HG02938 (cell line): ENCODE measurements at regions not wholly inside any gene's neighbourhood (a gene's known extent, or its start where the extent isn't known, plus 50 kb on each side); places are given as distances from the start of the nearest gene placed in this dataset.
"Not testable (repeated sequence)": the region's sequence is repeated elsewhere in the genome, so short reads cannot be mapped to it uniquely, and the experiment has no call there.

Source experiments
- ATAC-seq: cut with Tn5 transposase; IDR thresholded peaks from one replicate; pipeline ENCODE4 v1.9.1; 2021; ENCODE audit warnings: mild to moderate bottlenecking, moderate library complexity; ENCODE audit not compliant: unreplicated experiment

GRCh38 chr2:16034975-16035746 is 94.8 kb downstream of the MYCN start:
- ATAC-seq = no peak

- no peak for ATAC-seq
These were observed 94.0 kb downstream of the MYCN start for GRCh38 chr2:16034151-16034974.

GRCh38 chr2:16033032-16033293 is 92.6 kb downstream of the MYCN start:
- ATAC-seq = no peak

- ATAC-seq = no peak
These were observed 92.1 kb downstream of the MYCN start for GRCh38 chr2:16032282-16033031.

- ATAC-seq = no peak
These were observed 91.5 kb downstream of the MYCN start for GRCh38 chr2:16031848-16032159.

GRCh38 chr2:16031058-16031847 is 90.9 kb downstream of the MYCN start:
- no peak for ATAC-seq

- no peak for ATAC-seq
These were observed 90.1 kb downstream of the MYCN start for GRCh38 chr2:16030206-16031057.

- ATAC-seq = no peak
These were observed 88.3 kb downstream of the MYCN start for GRCh38 chr2:16028644-16029043.

- ATAC-seq = no peak
These were observed 86.6 kb downstream of the MYCN start for GRCh38 chr2:16026816-16027501.

- no peak for ATAC-seq
These were observed 85.7 kb downstream of the MYCN start for GRCh38 chr2:16025876-16026640.

- no peak for ATAC-seq
These were observed 85.0 kb downstream of the MYCN start for GRCh38 chr2:16025211-16025875.

- ATAC-seq = not testable (repeated sequence)
These were observed 84.3 kb downstream of the MYCN start for GRCh38 chr2:16024628-16025027.

- no peak for ATAC-seq
These were observed 83.4 kb downstream of the MYCN start for GRCh38 chr2:16023506-16024360.

- ATAC-seq = no peak
These were observed 82.3 kb downstream of the MYCN start for GRCh38 chr2:16022548-16023240.

- no peak for ATAC-seq
These were observed 81.4 kb downstream of the MYCN start for GRCh38 chr2:16021611-16022363.

- ATAC-seq = no peak
These were observed 80.1 kb downstream of the MYCN start for GRCh38 chr2:16020389-16021008.
